ENCODE measurements at regions not wholly inside any gene's neighbourhood (a gene's known extent, or its start where the extent isn't known, plus 50 kb on each side); places are given as distances from the start of the nearest gene placed in this dataset.

GRCh38 chr5:159777049-159777660 lies 139.1 kb upstream of the ADRA1B start:
- H3K27me3 ChIP-seq: no peaks in the 10 kb centered on the region
- no peaks in the 10 kb centered on the region for H3K36me3 ChIP-seq
- peaks cover 0 to 13% (median 0%) of the 10 kb centered on the region in 3 donors for H3K4me1 ChIP-seq
- WGBS, 2 donors (ENCODE audit: low coverage in 1 of 2): 88 to 100% methylated on average over 3 to 7 of the region's 9 CpGs
- H3K9me3 ChIP-seq: no peaks in the 10 kb centered on the region
- H3K4me3 ChIP-seq: no peak overlapping the region
- H3K27ac ChIP-seq: no peak overlapping the region
- ATAC-seq: no peak
- TF ChIP-seq EP300 (IDR thresholded peaks at IDR 0.05): no peak
- TF ChIP-seq POLR2AphosphoS5 (IDR thresholded peaks at IDR 0.05): no peak
- no peak for TF ChIP-seq POLR2A (IDR thresholded peaks at IDR 0.05)
- TF ChIP-seq CTCF (IDR thresholded peaks at IDR 0.05): no peak

GRCh38 chr5:159779481-159779880 lies 136.8 kb upstream of the ADRA1B start:
- Histone ChIP-seq H3K36me3 (no peaks in the 10 kb centered on the region), H3K27me3 (peaks cover under 1% of the 10 kb centered on the region), H3K9me3 (no peaks in the 10 kb centered on the region), H3K4me1 (no peaks in the 10 kb centered on the region), H3K27ac (no peak overlapping the region), H3K4me3 (no peak overlapping the region)
- ATAC-seq: no peak
- no peak for TF ChIP-seq CTCF (IDR thresholded peaks at IDR 0.05)
- TF ChIP-seq POLR2AphosphoS5 (IDR thresholded peaks at IDR 0.05): no peak
- TF ChIP-seq EP300 (IDR thresholded peaks at IDR 0.05): no peak
- no peak for TF ChIP-seq POLR2A (IDR thresholded peaks at IDR 0.05)
- WGBS, 2 donors (ENCODE audit: low coverage in 1 of 2): 72 to 86% methylated on average over 3 to 4 of the region's 4 CpGs

GRCh38 chr5:159780246-159780645 lies 136.0 kb upstream of the ADRA1B start:
- H3K4me1 ChIP-seq: no peaks in the 10 kb centered on the region
- H3K4me3 ChIP-seq: no peak overlapping the region
- peaks cover 4% of the 10 kb centered on the region for H3K27me3 ChIP-seq
- H3K36me3 ChIP-seq: no peaks in the 10 kb centered on the region
- H3K9me3 ChIP-seq: no peaks in the 10 kb centered on the region
- ATAC-seq: no peak
- WGBS, 2 donors (ENCODE audit: low coverage in 1 of 2): 65% methylated on average over 3 of the region's 3 CpGs; no CpG with 5 or more reads in 1 of the 2 donors
- TF ChIP-seq POLR2A (IDR thresholded peaks at IDR 0.05) (no peak), EP300 (IDR thresholded peaks at IDR 0.05) (no peak), POLR2AphosphoS5 (IDR thresholded peaks at IDR 0.05) (no peak), CTCF (IDR thresholded peaks at IDR 0.05) (no peak)
- H3K27ac ChIP-seq: no peak overlapping the region

GRCh38 chr5:159781626-159782157 lies 134.6 kb upstream of the ADRA1B start:
- peak overlapping the region in 1 of 4 donors; percentile 17 for H3K27ac ChIP-seq
- no peak for ATAC-seq
- WGBS, 2 donors (ENCODE audit: low coverage in 1 of 2): 70 to 98% methylated on average over 2 to 3 of the region's 3 CpGs

More at GRCh38 chr5:159781626-159782157, 134.6 kb upstream of the ADRA1B start:
- TF ChIP-seq CTCF (IDR thresholded peaks at IDR 0.05) (no peak), POLR2AphosphoS5 (IDR thresholded peaks at IDR 0.05) (no peak)
- Histone ChIP-seq H3K9me3 (no peaks in the 10 kb centered on the region), H3K4me1 (peaks cover 0 to 7% (median 0%) of the 10 kb centered on the region in 3 donors), H3K36me3 (no peaks in the 10 kb centered on the region), H3K27me3 (peaks cover 11% of the 10 kb centered on the region), H3K4me3 (no peak overlapping the region)

Measured in gastroesophageal sphincter (tissue), 4 donors.